Erythroblast (primary cell): ENCODE measurements at regions not wholly inside any gene's neighbourhood (a gene's known extent, or its start where the extent isn't known, plus 50 kb on each side); places are given as distances from the start of the nearest gene placed in this dataset.

Experiments
- GATA1 ChIP-seq: IDR thresholded peaks from 2 replicates; pipeline ENCODE4 v1.6.1; 2011; ENCODE audit warnings: low read depth, mild to moderate bottlenecking, control low read depth, low read length, moderate library complexity
- POLR2A ChIP-seq: IDR thresholded peaks from 2 replicates; pipeline ENCODE4 v1.6.1; 2011; ENCODE audit warnings: mild to moderate bottlenecking, low read length

GRCh38 chr17:74005790-74006189, 197.7 kb upstream of the RPL38 start:
- no peak for TF ChIP-seq POLR2A
- TF ChIP-seq GATA1: no peak
